ENCODE measurements at regions not wholly inside any gene's neighbourhood (a gene's known extent, or its start where the extent isn't known, plus 50 kb on each side); places are given as distances from the start of the nearest gene placed in this dataset.

DNA sequence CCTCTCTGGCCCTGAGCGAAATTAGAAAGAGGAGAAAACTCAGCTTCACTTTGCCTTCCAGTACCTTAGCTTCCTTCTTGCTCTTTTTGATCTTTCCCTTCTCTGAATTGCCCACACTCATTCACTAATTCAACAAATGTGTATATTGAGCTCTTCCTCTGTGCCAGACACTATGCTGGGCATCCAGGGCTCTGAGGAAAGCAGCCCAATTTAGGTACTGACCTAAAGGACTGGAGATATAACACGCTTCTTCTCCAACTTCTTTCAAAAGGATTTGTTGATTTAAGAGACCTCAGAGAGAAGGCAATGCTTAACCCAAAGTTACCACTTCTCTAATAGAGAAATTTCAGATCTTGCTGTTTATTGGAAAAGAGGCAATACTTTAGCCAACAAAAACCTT lies 103.6 kb downstream of the TMPRSS5 start:
- TF ChIP-seq RFX5 (IDR thresholded peaks at IDR 0.05; ENCODE audit: borderline replicate concordance, low read depth, low read length) (no peak), EP300 (IDR thresholded peaks at IDR 0.05; ENCODE audit: borderline replicate concordance in 1 of 2, low read depth in 2 of 2, low read length in 2 of 2) (no peak), CHD1 (IDR thresholded peaks at IDR 0.05; ENCODE audit: low read depth, low read length) (no peak), E2F6 (IDR thresholded peaks at IDR 0.05) (no peak), POLR2AphosphoS5 (IDR thresholded peaks at IDR 0.05; ENCODE audit: low read depth, low read length) (no peak)

Measured in H1 (cell line).